H1 (cell line): ENCODE measurements at regions not wholly inside any gene's neighbourhood (a gene's known extent, or its start where the extent isn't known, plus 50 kb on each side); places are given as distances from the start of the nearest gene placed in this dataset.

Experiments used
- E2F6 ChIP-seq: IDR thresholded peaks from 2 replicates; pipeline ENCODE4 v1.6.1; 2012; ENCODE audit warnings: inconsistent platforms
- GABPA ChIP-seq: IDR thresholded peaks from 2 replicates; pipeline ENCODE4 v1.6.1; 2011; ENCODE audit warnings: mild to moderate bottlenecking, low read length, moderate library complexity, borderline replicate concordance; ENCODE audit not compliant: insufficient read depth
- NANOG ChIP-seq: IDR thresholded peaks from 2 replicates; pipeline ENCODE4 v1.6.1; 2011; ENCODE audit warnings: low read length, low read depth, mild to moderate bottlenecking, inconsistent platforms; ENCODE audit not compliant: insufficient read depth, poor library complexity, severe bottlenecking
- POLR2A ChIP-seq, 2 experiments: IDR thresholded peaks; 1 replicate in 1 of 2; 2 replicates in 1 of 2; pipeline ENCODE4 v1.6.1; 2011; ENCODE audit warnings: low read depth in 2 of 2, low read length in 2 of 2, mild to moderate bottlenecking in 2 of 2; ENCODE audit errors: control extremely low read depth in 1 of 2
- SP4 ChIP-seq: IDR thresholded peaks from 2 replicates; pipeline ENCODE4 v1.6.1; 2012; ENCODE audit warnings: low read length, inconsistent platforms
- YY1 ChIP-seq: IDR thresholded peaks from 2 replicates; pipeline ENCODE4 v1.6.1; 2011; ENCODE audit warnings: low read depth, mild to moderate bottlenecking, low read length

GRCh38 chr4:130668859-130669258, 1572.9 kb downstream of the C4orf33 start (continued):
- TF ChIP-seq GABPA (no peak), E2F6 (no peak), NANOG (no peak), YY1 (no peak), SP4 (no peak), POLR2A (IDR thresholded peaks at IDR 0.05; ENCODE audit: control extremely low read depth in 1 of 2, low read depth in 2 of 2, low read length in 2 of 2) (no peak)
- TF ChIP-seq, all 59 proteins: peak for 0
